ENCODE measurements at regions not wholly inside any gene's neighbourhood (a gene's known extent, or its start where the extent isn't known, plus 50 kb on each side); places are given as distances from the start of the nearest gene placed in this dataset.
"Not testable (repeated sequence)": the region's sequence is repeated elsewhere in the genome, so short reads cannot be mapped to it uniquely, and the experiment has no call there.

GRCh38 chrX:5490786-5491563, 737.7 kb downstream of the NLGN4X start:
- DNase-seq: no peak

GRCh38 chrX:5474282-5474681, 754.4 kb downstream of the NLGN4X start:
- no peak for DNase-seq

GRCh38 chrX:5458300-5458842, 770.3 kb downstream of the NLGN4X start:
- no peak for DNase-seq

- no peak for DNase-seq
Observed at GRCh38 chrX:5449323-5449722, 779.3 kb downstream of the NLGN4X start.

GRCh38 chrX:5431823-5432222, 796.8 kb downstream of the NLGN4X start:
- no peak for DNase-seq

GRCh38 chrX:5425119-5425518, 803.5 kb downstream of the NLGN4X start:
- no peak for DNase-seq

GRCh38 chrX:5417381-5417780, 811.3 kb downstream of the NLGN4X start:
- no peak for DNase-seq

GRCh38 chrX:5415738-5416137, 812.9 kb downstream of the NLGN4X start:
- no peak for DNase-seq

- DNase-seq: no peak
Observed at GRCh38 chrX:5409106-5409505, 819.6 kb downstream of the NLGN4X start.

GRCh38 chrX:5402461-5402860, 826.2 kb downstream of the NLGN4X start:
- no peak for DNase-seq

- DNase-seq: no peak
Observed at GRCh38 chrX:5399403-5399802, 829.3 kb downstream of the NLGN4X start.

GRCh38 chrX:5397409-5397808, 831.3 kb downstream of the NLGN4X start:
- no peak for DNase-seq

- no peak for DNase-seq
Observed at GRCh38 chrX:5390376-5390775, 838.3 kb downstream of the NLGN4X start.

- DNase-seq: no peak
Observed at GRCh38 chrX:5388087-5388486, 840.6 kb downstream of the NLGN4X start.

GRCh38 chrX:5380426-5380825, 848.2 kb downstream of the NLGN4X start:
- DNase-seq: no peak

- DNase-seq: no peak
Observed at GRCh38 chrX:5341902-5342301, 886.8 kb downstream of the NLGN4X start.

GRCh38 chrX:5337160-5337559, 891.5 kb downstream of the NLGN4X start:
- no peak for DNase-seq

GRCh38 chrX:5324546-5324945, 904.1 kb downstream of the NLGN4X start:
- no peak for DNase-seq

GRCh38 chrX:5314148-5314547, 914.5 kb downstream of the NLGN4X start:
- no peak for DNase-seq

GRCh38 chrX:5307416-5307815, 921.3 kb downstream of the NLGN4X start:
- DNase-seq: no peak

GRCh38 chrX:5306654-5307121, 922.0 kb downstream of the NLGN4X start:
- DNase-seq: no peak

GRCh38 chrX:5305452-5305851, 923.2 kb downstream of the NLGN4X start:
- no peak for DNase-seq

GRCh38 chrX:5295004-5295403, 933.7 kb downstream of the NLGN4X start:
- DNase-seq: no peak

- no peak for DNase-seq
Observed at GRCh38 chrX:5290635-5291034, 938.0 kb downstream of the NLGN4X start.

- DNase-seq: not testable (repeated sequence)
Observed at GRCh38 chrX:5289949-5290348, 938.7 kb downstream of the NLGN4X start.
